ENCODE measurements at regions not wholly inside any gene's neighbourhood (a gene's known extent, or its start where the extent isn't known, plus 50 kb on each side); places are given as distances from the start of the nearest gene placed in this dataset.

DNA sequence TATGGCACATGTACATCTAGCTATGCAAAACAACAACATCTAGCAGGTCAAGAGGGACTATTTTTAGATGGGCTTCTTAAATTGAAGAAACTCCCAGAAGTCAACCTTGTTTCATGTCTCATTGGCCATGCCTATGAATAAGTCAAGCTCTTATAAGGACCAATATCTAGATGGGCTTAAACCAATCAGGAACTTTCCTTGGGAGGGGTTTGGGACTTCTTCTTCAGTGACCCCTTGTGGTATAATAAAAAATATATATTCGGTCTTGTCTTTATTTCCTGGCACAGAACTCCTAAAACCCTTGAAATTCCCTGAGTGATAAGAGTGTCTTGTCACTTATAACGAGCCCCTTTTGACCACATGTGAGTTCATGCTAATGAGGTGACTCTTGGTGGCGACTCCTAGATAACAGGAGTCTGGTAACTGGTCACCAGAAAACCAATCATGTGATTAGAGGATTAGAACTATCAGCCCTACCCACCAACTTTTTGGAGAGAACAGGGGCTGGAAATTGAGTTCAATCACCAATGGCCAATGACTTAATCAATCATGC lies 218.3 kb downstream of the HHIPL2 start:
- TF ChIP-seq, protein P1, sequence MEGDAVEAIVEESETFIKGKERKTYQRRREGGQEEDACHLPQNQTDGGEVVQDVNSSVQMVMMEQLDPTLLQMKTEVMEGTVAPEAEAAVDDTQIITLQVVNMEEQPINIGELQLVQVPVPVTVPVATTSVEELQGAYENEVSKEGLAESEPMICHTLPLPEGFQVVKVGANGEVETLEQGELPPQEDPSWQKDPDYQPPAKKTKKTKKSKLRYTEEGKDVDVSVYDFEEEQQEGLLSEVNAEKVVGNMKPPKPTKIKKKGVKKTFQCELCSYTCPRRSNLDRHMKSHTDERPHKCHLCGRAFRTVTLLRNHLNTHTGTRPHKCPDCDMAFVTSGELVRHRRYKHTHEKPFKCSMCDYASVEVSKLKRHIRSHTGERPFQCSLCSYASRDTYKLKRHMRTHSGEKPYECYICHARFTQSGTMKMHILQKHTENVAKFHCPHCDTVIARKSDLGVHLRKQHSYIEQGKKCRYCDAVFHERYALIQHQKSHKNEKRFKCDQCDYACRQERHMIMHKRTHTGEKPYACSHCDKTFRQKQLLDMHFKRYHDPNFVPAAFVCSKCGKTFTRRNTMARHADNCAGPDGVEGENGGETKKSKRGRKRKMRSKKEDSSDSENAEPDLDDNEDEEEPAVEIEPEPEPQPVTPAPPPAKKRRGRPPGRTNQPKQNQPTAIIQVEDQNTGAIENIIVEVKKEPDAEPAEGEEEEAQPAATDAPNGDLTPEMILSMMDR (conservative IDR thresholded peaks at IDR 0.05) = peak; percentile 12; the same call in 1 of the 2 replicates
- TF ChIP-seq ZFX (IDR thresholded peaks at IDR 0.05) = no peak

Measured in C4-2B (cell line).